OCI-LY3 (cell line): ENCODE measurements at regions not wholly inside any gene's neighbourhood (a gene's known extent, or its start where the extent isn't known, plus 50 kb on each side); places are given as distances from the start of the nearest gene placed in this dataset.

Experiments used
- CTCF ChIP-seq: fragments of 200-600, 300-600 bp; sonication (generic); IDR thresholded peaks from 2 replicates; pipeline ENCODE4 v1.5.1; 2014; ENCODE audit warnings: antibody characterized with exemption, low read length, low read depth
- EZH2phosphoT487 ChIP-seq: fragments of 200-600 bp; shearing (Covaris generic); IDR thresholded peaks from 2 replicates; pipeline ENCODE4 v1.6.1; 2018; ENCODE audit warnings: antibody characterized with exemption, mixed run types, low read depth

GRCh38 chr12:114920771-114921554 lies 237.0 kb upstream of the TBX3 start:
- TF ChIP-seq CTCF (no peak), EZH2phosphoT487 (no peak)
